GM23248 (cell line): ENCODE measurements at regions not wholly inside any gene's neighbourhood (a gene's known extent, or its start where the extent isn't known, plus 50 kb on each side); places are given as distances from the start of the nearest gene placed in this dataset.

Experiments used
- EZH2 ChIP-seq: fragments of 200-600 bp; sonication (generic); IDR thresholded peaks from 2 replicates; pipeline ENCODE4 v1.6.1; 2018; ENCODE audit warnings: antibody characterized with exemption, mild to moderate bottlenecking; ENCODE audit not compliant: insufficient read depth, poor library complexity, severe bottlenecking
- EZH2phosphoT487 ChIP-seq: fragments of 200-600 bp; sonication (generic); IDR thresholded peaks from 2 replicates; pipeline ENCODE4 v1.6.1; 2018; ENCODE audit warnings: antibody characterized with exemption, moderate library complexity, mild to moderate bottlenecking, low read depth; ENCODE audit not compliant: insufficient read depth

DNA sequence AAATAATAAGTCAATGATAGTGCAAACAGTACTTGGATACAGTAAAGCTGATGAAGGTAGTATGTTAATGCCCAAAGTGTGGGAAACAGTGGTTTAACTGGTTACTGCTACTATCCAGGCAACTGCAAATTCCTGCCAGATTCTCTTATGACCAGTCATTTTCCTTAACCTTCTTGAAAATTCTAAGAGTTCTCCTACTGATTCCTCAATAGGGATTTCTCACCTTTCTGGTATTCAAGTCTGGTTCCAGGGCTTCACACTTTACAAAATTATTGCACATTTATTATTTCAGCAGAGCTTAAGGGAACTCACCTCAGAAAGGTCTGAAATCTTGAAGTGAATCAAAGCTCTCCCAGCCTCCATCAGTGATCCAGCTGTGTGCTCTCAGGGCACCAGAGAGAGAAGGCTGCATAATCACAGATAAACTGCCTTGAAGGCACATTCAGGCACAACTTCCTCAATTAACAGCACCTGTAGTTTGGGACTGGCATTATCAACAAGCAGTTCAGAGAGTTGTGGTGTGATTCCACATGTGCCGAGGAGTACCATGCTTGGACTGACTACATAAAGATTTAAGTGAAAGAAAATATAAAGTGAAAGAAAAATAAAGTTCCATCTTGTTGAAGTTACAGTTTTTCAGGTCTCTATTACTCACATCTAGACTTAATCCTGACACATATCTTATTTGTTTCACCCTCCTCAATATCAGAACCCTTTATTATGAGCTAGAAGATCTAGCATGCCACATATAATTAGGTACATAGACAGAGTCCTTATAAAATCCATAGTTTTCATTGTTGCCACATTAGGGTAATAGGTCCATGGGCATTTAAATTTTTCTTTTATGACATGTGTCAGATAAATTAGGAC is 59.5 kb upstream of the TIPARP start:
- no peak for TF ChIP-seq EZH2phosphoT487
- no peak for TF ChIP-seq EZH2
